OCI-LY1 (cell line): ENCODE measurements at regions not wholly inside any gene's neighbourhood (a gene's known extent, or its start where the extent isn't known, plus 50 kb on each side); places are given as distances from the start of the nearest gene placed in this dataset.

Experiments used
- H2AFZ ChIP-seq: fragments of 200-600 bp; sonication (generic), shearing (Covaris generic); 2 replicates; pipeline ENCODE4 v1.6.0; 2014; ENCODE audit warnings: antibody characterized with exemption, mild to moderate bottlenecking, low read length
- H3F3A ChIP-seq: fragments of 200-600 bp; sonication (generic), shearing (Covaris generic); 2 replicates; pipeline ENCODE4 v1.6.0; 2014; ENCODE audit warnings: mild to moderate bottlenecking, antibody characterized with exemption, low read length, moderate library complexity; ENCODE audit not compliant: insufficient read depth
- H3K27ac ChIP-seq: fragments of 200-600 bp; sonication (generic); 2 replicates; pipeline ENCODE4 v1.5.1; 2014; ENCODE audit warnings: low read length, mixed run types, mild to moderate bottlenecking, low read depth; ENCODE audit not compliant: poor library complexity, severe bottlenecking
- H3K27me3 ChIP-seq: fragments of 200-600 bp; sonication (generic); 2 replicates; pipeline ENCODE4 v1.6.0; 2014; ENCODE audit warnings: antibody characterized with exemption, mild to moderate bottlenecking, low read length, moderate library complexity; ENCODE audit not compliant: insufficient read depth
- H3K36me3 ChIP-seq: fragments of 200-600 bp; sonication (generic); 2 replicates; pipeline ENCODE4 v1.6.1; 2014; ENCODE audit warnings: mild to moderate bottlenecking, antibody characterized with exemption, low read length, moderate library complexity, mixed read lengths; ENCODE audit not compliant: insufficient read depth
- H3K4me1 ChIP-seq: fragments of 200-600 bp; sonication (generic); 2 replicates; pipeline ENCODE4 v1.5.1; 2014; ENCODE audit warnings: mild to moderate bottlenecking, low read length, moderate library complexity; ENCODE audit not compliant: insufficient read depth, severe bottlenecking
- H3K4me2 ChIP-seq: fragments of 200-600 bp; sonication (generic), shearing (Covaris generic); 2 replicates; pipeline ENCODE4 v1.6.1; 2014; ENCODE audit warnings: low read length
- H3K4me3 ChIP-seq: fragments of 200-600 bp; sonication (generic); 2 replicates; pipeline ENCODE4 v1.5.1; 2014; ENCODE audit warnings: low read length, low read depth, mild to moderate bottlenecking, mixed read lengths; ENCODE audit not compliant: poor library complexity, severe bottlenecking
- H3K79me2 ChIP-seq: fragments of 200-600 bp; shearing (Covaris generic); 2 replicates; pipeline ENCODE4 v1.6.1; 2016; ENCODE audit warnings: mixed run types, low read length, mixed read lengths; ENCODE audit not compliant: insufficient read depth
- H3K9ac ChIP-seq: fragments of 200-600 bp; sonication (generic), shearing (Covaris generic); 2 replicates; pipeline ENCODE4 v1.6.1; 2014; ENCODE audit warnings: mild to moderate bottlenecking, low read length, mixed read lengths
- H3K9me2 ChIP-seq: fragments of 200-600 bp; sonication (generic), shearing (Covaris generic); 2 replicates; pipeline ENCODE4 v1.6.1; 2014; ENCODE audit warnings: low read depth, mild to moderate bottlenecking, low read length, mixed read lengths
- H3K9me3 ChIP-seq: fragments of 200-600 bp; shearing (Covaris generic); 2 replicates; pipeline ENCODE4 v1.6.1; 2014; ENCODE audit warnings: low read length, mixed read lengths
- H4K20me1 ChIP-seq: fragments of 200-600 bp; sonication (generic), shearing (Covaris generic); 2 replicates; pipeline ENCODE4 v1.6.0; 2016; ENCODE audit warnings: mild to moderate bottlenecking, low read length; ENCODE audit not compliant: insufficient read depth
- EZH2 ChIP-seq: fragments of 200-600 bp; sonication (generic), shearing (Covaris generic); IDR thresholded peaks from 2 replicates; pipeline ENCODE4 v1.8.0; 2017; ENCODE audit warnings: borderline replicate concordance, mixed run types, mild to moderate bottlenecking, antibody characterized with exemption, low read length, moderate library complexity, mixed read lengths
- TF ChIP-seq, protein P1 (sequence below): fragments of 200-600 bp; sonication (generic), shearing (Covaris generic); IDR thresholded peaks from 2 replicates; pipeline ENCODE4 v1.5.1; 2017; ENCODE audit warnings: mild to moderate bottlenecking, antibody characterized with exemption, low read length, moderate library complexity, mixed read lengths

DNA sequence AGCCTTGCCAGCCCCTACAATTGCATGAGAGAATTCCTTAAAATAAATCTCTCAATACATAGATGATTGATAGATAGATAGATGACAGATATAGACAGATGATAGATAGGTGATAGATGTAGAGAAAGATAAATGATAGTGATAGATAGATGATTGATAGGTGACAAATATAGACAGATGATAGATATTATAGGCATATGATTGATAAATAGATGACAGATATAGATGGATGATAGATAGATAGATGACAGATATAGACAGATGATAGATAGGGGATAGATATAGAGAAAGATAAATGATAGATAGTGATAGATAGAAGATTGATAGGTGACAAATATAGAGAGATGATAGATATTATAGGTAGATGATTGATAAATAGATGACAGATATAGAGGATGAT, 564.6 kb downstream of the ETS1 start:
- H2AFZ ChIP-seq, result no peak overlapping the region
- no peaks in the 10 kb centered on the region for H3K9me2 ChIP-seq
- no peak for TF ChIP-seq EZH2
- TF ChIP-seq, protein P1, sequence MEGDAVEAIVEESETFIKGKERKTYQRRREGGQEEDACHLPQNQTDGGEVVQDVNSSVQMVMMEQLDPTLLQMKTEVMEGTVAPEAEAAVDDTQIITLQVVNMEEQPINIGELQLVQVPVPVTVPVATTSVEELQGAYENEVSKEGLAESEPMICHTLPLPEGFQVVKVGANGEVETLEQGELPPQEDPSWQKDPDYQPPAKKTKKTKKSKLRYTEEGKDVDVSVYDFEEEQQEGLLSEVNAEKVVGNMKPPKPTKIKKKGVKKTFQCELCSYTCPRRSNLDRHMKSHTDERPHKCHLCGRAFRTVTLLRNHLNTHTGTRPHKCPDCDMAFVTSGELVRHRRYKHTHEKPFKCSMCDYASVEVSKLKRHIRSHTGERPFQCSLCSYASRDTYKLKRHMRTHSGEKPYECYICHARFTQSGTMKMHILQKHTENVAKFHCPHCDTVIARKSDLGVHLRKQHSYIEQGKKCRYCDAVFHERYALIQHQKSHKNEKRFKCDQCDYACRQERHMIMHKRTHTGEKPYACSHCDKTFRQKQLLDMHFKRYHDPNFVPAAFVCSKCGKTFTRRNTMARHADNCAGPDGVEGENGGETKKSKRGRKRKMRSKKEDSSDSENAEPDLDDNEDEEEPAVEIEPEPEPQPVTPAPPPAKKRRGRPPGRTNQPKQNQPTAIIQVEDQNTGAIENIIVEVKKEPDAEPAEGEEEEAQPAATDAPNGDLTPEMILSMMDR, result no peak
- no peaks in the 10 kb centered on the region for H4K20me1 ChIP-seq
- H3K79me2 ChIP-seq, result no peaks in the 10 kb centered on the region
- no peak overlapping the region for H3K9ac ChIP-seq
- H3K4me1 ChIP-seq, result no peaks in the 10 kb centered on the region
- no peak overlapping the region for H3K4me2 ChIP-seq
- H3K36me3 ChIP-seq, result no peaks in the 10 kb centered on the region
- H3K27ac ChIP-seq, result no peak overlapping the region
- no peaks in the 10 kb centered on the region for H3F3A ChIP-seq
- no peak overlapping the region for H3K4me3 ChIP-seq
- no peaks in the 10 kb centered on the region for H3K9me3 ChIP-seq
- H3K27me3 ChIP-seq, result no peaks in the 10 kb centered on the region

DNA sequence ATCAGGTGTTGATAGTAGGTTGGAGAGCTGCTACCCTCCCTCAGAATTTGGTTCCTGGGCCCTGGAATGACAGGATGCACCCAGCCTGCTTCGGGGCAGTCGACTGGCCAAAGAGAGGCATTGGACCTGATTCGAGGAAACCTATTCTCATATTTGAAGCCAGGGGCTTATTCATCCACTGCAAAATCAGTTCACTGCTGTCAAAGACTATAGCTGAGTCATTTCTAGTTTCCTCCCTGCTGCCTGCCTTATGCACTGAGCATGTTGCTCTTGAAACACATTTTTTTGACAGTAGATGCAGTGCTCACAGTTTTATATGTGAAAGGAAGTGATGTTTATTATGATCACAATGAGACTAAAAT, 565.4 kb downstream of the ETS1 start:
- Histone ChIP-seq H3K4me1 (no peaks in the 10 kb centered on the region), H3K79me2 (no peaks in the 10 kb centered on the region), H2AFZ (no peak overlapping the region), H3F3A (no peaks in the 10 kb centered on the region), H3K36me3 (no peaks in the 10 kb centered on the region), H3K27ac (no peak overlapping the region), H4K20me1 (no peaks in the 10 kb centered on the region), H3K9me2 (no peaks in the 10 kb centered on the region), H3K9me3 (no peaks in the 10 kb centered on the region), H3K27me3 (no peaks in the 10 kb centered on the region), H3K4me3 (no peak overlapping the region), H3K9ac (no peak overlapping the region), H3K4me2 (no peak overlapping the region)
- TF ChIP-seq, protein P1, result no peak
- no peak for TF ChIP-seq EZH2

DNA sequence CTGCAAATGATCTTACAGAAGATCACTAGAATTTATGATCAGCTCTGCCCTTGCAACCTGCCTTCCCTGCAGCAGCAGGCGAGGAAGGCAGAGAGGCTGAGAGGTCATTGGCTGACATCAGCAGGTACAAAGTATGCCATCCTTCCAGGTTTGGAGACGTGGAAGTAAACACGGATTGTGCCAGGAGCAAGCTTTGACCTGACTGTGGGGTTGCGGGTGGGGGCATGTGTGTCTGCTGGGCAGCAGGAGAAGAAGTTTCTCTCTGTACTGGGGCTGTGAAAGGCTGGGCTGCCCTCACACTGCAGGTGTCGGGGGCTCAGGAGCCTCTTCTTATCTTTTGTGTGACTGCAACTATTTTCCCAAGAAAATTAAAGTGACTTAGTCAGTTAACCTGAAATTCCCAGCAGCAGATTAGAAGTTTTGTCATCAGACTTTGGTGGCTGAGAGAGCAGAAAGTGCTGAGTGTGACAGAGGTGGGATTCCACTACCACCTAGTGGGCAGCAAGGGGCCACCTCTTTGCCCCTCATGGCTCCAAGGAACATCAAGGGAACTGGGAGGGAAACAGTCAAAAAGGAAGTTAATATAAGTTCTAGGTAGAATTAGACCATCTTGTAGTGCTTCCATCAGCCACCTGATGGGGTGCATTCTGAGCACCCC, 565.9 kb downstream of the ETS1 start:
- Histone ChIP-seq H4K20me1 (no peaks in the 10 kb centered on the region), H3K27me3 (no peaks in the 10 kb centered on the region), H3K4me1 (no peaks in the 10 kb centered on the region), H3F3A (no peaks in the 10 kb centered on the region), H3K4me2 (no peak overlapping the region), H3K36me3 (no peaks in the 10 kb centered on the region), H3K79me2 (no peaks in the 10 kb centered on the region), H2AFZ (no peak overlapping the region), H3K4me3 (no peak overlapping the region), H3K9me3 (no peaks in the 10 kb centered on the region), H3K27ac (no peak overlapping the region), H3K9ac (no peak overlapping the region), H3K9me2 (no peaks in the 10 kb centered on the region)
- TF ChIP-seq EZH2, result no peak
- TF ChIP-seq, protein P1, result no peak
